BLaER1 treated with 17β-estradiol and CSF1 and Interleukin-3, amounts not matched to agents 10 nM and 100 nM (cell line): ENCODE measurements at regions not wholly inside any gene's neighbourhood (a gene's known extent, or its start where the extent isn't known, plus 50 kb on each side); places are given as distances from the start of the nearest gene placed in this dataset.

Experiments
- H3K27ac ChIP-seq, 11 experiments: shearing (Covaris generic); formaldehyde crosslinking; 2 replicates each; pipeline ENCODE4 v1.8.1; 2022
- H3K27me3 ChIP-seq, 11 experiments: shearing (Covaris generic); formaldehyde crosslinking; 2 replicates each; pipeline ENCODE4 v1.8.1; 2022
- H3K36me3 ChIP-seq, 11 experiments: shearing (Covaris generic); formaldehyde crosslinking; 2 replicates each; pipeline ENCODE4 v1.8.1; 2022
- H3K4me1 ChIP-seq, 10 experiments: shearing (Covaris generic); formaldehyde crosslinking; 2 replicates each; pipeline ENCODE4 v1.8.1; 2022
- H3K4me2 ChIP-seq, 11 experiments: shearing (Covaris generic); formaldehyde crosslinking; 2 replicates each; pipeline ENCODE4 v1.8.1; 2022
- H3K4me3 ChIP-seq, 10 experiments: shearing (Covaris generic); formaldehyde crosslinking; 2 replicates each; pipeline ENCODE4 v1.8.1; 2022
- H3K9ac ChIP-seq, 11 experiments: shearing (Covaris generic); formaldehyde crosslinking; 2 replicates each; pipeline ENCODE4 v1.8.1; 2022
- H3K9me3 ChIP-seq, 11 experiments: shearing (Covaris generic); formaldehyde crosslinking; replicated peaks in 1 of 11; 2 replicates each; pipeline ENCODE4 v1.8.1; 2022
- H4K20me1 ChIP-seq, 11 experiments: shearing (Covaris generic); formaldehyde crosslinking; 2 replicates each; pipeline ENCODE4 v1.8.1; 2022
- Cebpa-rat ChIP-seq, 11 experiments: shearing (Covaris generic); IDR thresholded peaks; 2 replicates each; pipeline ENCODE4 v1.8.1; 2022

GRCh38 chr18:45324101-45324494 is 291.2 kb upstream of the SLC14A2 start:
- Histone ChIP-seq H4K20me1 (no peaks in the 10 kb centered on the region), H3K36me3 (no peaks in the 10 kb centered on the region), H3K9ac (no peak overlapping the region), H3K4me3 (no peak overlapping the region), H3K9me3 (no peaks in the 10 kb centered on the region), H3K27me3 (no peaks in the 10 kb centered on the region), H3K27ac (no peak overlapping the region), H3K4me2 (no peak overlapping the region), H3K4me1 (0 out of 20 replicates have a peak, but pooled peaks cover 0 to 5% (median 0%) of the 10 kb centered on the region in 10 experiments)
- no peak for TF ChIP-seq Cebpa-rat (IDR thresholded peaks at IDR 0.05)

GRCh38 chr18:45324495-45325113 is 290.7 kb upstream of the SLC14A2 start:
- Histone ChIP-seq H3K27ac (no peak overlapping the region), H3K9me3 (no peaks in the 10 kb centered on the region), H4K20me1 (no peaks in the 10 kb centered on the region), H3K27me3 (no peaks in the 10 kb centered on the region), H3K9ac (no peak overlapping the region), H3K4me2 (no peak overlapping the region), H3K4me3 (no peak overlapping the region), H3K36me3 (no peaks in the 10 kb centered on the region), H3K4me1 (0 out of 20 replicates have a peak, but pooled peaks cover 0 to 5% (median 0%) of the 10 kb centered on the region in 10 experiments)
- no peak for TF ChIP-seq Cebpa-rat (IDR thresholded peaks at IDR 0.05)

DNA sequence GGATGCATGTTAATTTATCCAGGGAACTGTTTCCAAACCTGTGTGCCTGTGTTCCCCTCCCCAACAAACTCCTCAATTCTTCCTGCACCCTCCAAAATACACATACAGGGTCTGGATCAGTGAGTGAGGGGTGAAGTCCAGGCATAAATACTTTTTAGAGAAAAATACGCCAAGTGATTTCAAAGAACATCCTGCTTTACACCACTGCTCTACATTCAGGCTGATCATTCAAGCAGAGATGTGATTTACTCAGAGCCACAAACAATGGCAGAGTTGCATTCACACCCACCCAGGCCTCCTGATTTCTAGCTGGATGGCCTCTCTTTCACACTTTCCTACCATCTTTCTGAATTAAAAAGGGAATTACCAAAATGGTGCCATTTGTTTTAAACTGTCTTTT is 289.5 kb upstream of the SLC14A2 start:
- Histone ChIP-seq H3K36me3 (no peaks in the 10 kb centered on the region), H4K20me1 (no peaks in the 10 kb centered on the region), H3K4me3 (no peak overlapping the region), H3K9me3 (no peaks in the 10 kb centered on the region), H3K27me3 (no peaks in the 10 kb centered on the region), H3K4me2 (no peak overlapping the region), H3K9ac (no peak overlapping the region), H3K27ac (no peak overlapping the region), H3K4me1 (0 out of 20 replicates have a peak, but pooled peaks cover 0 to 5% (median 0%) of the 10 kb centered on the region in 10 experiments)
- no peak for TF ChIP-seq Cebpa-rat (IDR thresholded peaks at IDR 0.05)

GRCh38 chr18:45326505-45326904 is 288.8 kb upstream of the SLC14A2 start:
- 0 out of 20 replicates have a peak, but pooled peaks cover 0 to 5% (median 0%) of the 10 kb centered on the region in 10 experiments for H3K4me1 ChIP-seq
- TF ChIP-seq Cebpa-rat (IDR thresholded peaks at IDR 0.05): no peak
- no peak overlapping the region for H3K9ac ChIP-seq
- H4K20me1 ChIP-seq: no peaks in the 10 kb centered on the region
- no peak overlapping the region for H3K4me2 ChIP-seq
- no peaks in the 10 kb centered on the region for H3K9me3 ChIP-seq
- no peaks in the 10 kb centered on the region for H3K27me3 ChIP-seq
- no peak overlapping the region for H3K27ac ChIP-seq
- H3K4me3 ChIP-seq: no peak overlapping the region
- H3K36me3 ChIP-seq: no peaks in the 10 kb centered on the region

DNA sequence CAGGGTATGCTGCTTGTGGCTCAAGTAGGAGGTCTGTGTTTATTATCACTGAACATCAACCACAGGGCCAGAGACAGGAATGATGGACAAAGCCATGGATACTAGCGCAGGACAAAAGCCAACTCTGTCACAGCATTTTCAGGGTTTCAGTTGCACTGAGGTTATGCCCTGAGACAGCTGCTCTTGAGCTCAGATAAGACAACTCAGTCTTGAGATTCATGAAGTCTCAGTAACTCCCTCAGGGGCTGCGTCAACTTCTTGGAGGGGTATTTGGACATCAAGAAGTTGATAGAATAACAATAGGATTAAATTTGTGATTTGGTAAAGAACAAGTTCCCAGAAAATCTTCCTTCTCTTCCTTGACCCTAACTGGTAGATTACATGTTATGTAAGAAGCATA is 287.0 kb upstream of the SLC14A2 start:
- H3K4me3 ChIP-seq: no peak overlapping the region
- TF ChIP-seq Cebpa-rat (IDR thresholded peaks at IDR 0.05): no peak
- no peaks in the 10 kb centered on the region for H3K36me3 ChIP-seq

DNA sequence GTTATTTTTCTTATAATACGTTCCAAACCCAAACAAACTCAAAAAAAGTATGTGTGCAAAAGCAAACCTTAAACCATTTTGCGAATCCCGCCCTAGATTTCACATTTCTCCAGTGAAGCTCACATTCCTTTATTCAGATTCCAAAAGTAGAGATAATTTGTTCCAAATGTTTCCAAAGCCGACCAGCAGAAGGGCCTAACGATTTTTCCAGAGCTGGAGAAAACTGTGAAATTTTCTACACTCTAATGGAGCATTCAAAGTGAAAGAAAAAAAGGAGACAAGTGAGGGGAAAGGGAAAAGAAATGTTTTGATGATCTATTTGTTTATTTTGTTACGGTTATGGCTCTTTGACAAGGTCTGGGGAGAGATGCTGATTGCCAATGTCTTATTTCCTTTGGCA is 286.5 kb upstream of the SLC14A2 start:
- Histone ChIP-seq H3K9ac (no peak overlapping the region), H3K36me3 (no peaks in the 10 kb centered on the region), H3K27me3 (no peaks in the 10 kb centered on the region), H4K20me1 (no peaks in the 10 kb centered on the region), H3K27ac (no peak overlapping the region), H3K4me2 (no peak overlapping the region), H3K4me3 (no peak overlapping the region), H3K4me1 (peaks cover 0 to 11% (median 0%) of the 10 kb centered on the region in 10 experiments; a peak in 4 of 20 replicates), H3K9me3 (no peaks in the 10 kb centered on the region)
- TF ChIP-seq Cebpa-rat (IDR thresholded peaks at IDR 0.05): no peak

More for the DNA sequence above, 287.0 kb upstream of the SLC14A2 start:
- Histone ChIP-seq H3K4me1 (peaks cover 0 to 9% (median 0%) of the 10 kb centered on the region in 10 experiments; a peak in 4 of 20 replicates), H4K20me1 (no peaks in the 10 kb centered on the region), H3K4me2 (no peak overlapping the region), H3K9me3 (no peaks in the 10 kb centered on the region), H3K27me3 (no peaks in the 10 kb centered on the region), H3K27ac (no peak overlapping the region), H3K9ac (no peak overlapping the region)

- H3K9me3 ChIP-seq: no peaks in the 10 kb centered on the region
- peaks cover 0 to 16% (median 1%) of the 10 kb centered on the region in 10 experiments; a peak in 6 of 20 replicates for H3K4me1 ChIP-seq
- no peak overlapping the region for H3K4me2 ChIP-seq
- no peak overlapping the region for H3K4me3 ChIP-seq
- TF ChIP-seq Cebpa-rat (IDR thresholded peaks at IDR 0.05): no peak
- H3K27ac ChIP-seq: no peak overlapping the region
- no peaks in the 10 kb centered on the region for H3K36me3 ChIP-seq
- H3K9ac ChIP-seq: no peak overlapping the region
- H3K27me3 ChIP-seq: no peaks in the 10 kb centered on the region
- no peaks in the 10 kb centered on the region for H4K20me1 ChIP-seq
Observed at GRCh38 chr18:45329316-45329715, 286.0 kb upstream of the SLC14A2 start.

GRCh38 chr18:45330170-45330594 is 285.1 kb upstream of the SLC14A2 start:
- no peaks in the 10 kb centered on the region for H3K36me3 ChIP-seq
- H3K9me3 ChIP-seq: no peaks in the 10 kb centered on the region
- H3K27ac ChIP-seq: no peak overlapping the region
- H3K4me1 ChIP-seq: peaks cover 0 to 25% (median 2%) of the 10 kb centered on the region in 10 experiments; a peak in 6 of 20 replicates
- H3K27me3 ChIP-seq: no peaks in the 10 kb centered on the region
- no peaks in the 10 kb centered on the region for H4K20me1 ChIP-seq
- no peak for TF ChIP-seq Cebpa-rat (IDR thresholded peaks at IDR 0.05)
- no peak overlapping the region for H3K4me2 ChIP-seq
- H3K4me3 ChIP-seq: no peak overlapping the region
- H3K9ac ChIP-seq: no peak overlapping the region

DNA sequence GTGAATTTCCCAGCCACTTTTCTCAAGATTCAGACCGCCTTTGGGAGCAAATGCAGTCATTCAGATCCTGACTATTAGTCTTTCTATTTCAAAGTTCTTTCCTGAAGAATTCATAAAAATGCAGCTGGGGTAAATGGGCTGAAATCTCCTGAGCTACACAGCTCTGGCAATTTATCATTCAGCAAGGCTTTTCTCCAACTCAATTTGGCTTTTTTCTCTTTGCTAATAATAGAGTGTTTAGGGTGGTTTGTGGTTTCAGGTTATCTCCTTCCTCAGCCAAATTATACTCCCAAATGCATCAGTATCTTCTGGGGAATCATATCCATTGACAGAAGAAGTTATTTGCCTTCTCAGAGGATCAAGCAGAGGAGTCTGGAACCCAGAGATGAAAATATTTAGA is 282.4 kb upstream of the SLC14A2 start:
- H3K4me1 ChIP-seq: peaks cover 0 to 26% (median 2%) of the 10 kb centered on the region in 10 experiments; a peak in 6 of 20 replicates
- no peak overlapping the region; a peak in 1 of 22 replicates for H3K27ac ChIP-seq
- no peak for TF ChIP-seq Cebpa-rat (IDR thresholded peaks at IDR 0.05)
- no peaks in the 10 kb centered on the region for H3K9me3 ChIP-seq
- H3K4me3 ChIP-seq: no peak overlapping the region
- H3K4me2 ChIP-seq: peak overlapping the region in 2 of 11 experiments; percentile 13 to 37; a peak in 1 of 22 replicates
- H4K20me1 ChIP-seq: no peaks in the 10 kb centered on the region
- no peaks in the 10 kb centered on the region for H3K36me3 ChIP-seq
- H3K27me3 ChIP-seq: no peaks in the 10 kb centered on the region
- H3K9ac ChIP-seq: no peak overlapping the region

DNA sequence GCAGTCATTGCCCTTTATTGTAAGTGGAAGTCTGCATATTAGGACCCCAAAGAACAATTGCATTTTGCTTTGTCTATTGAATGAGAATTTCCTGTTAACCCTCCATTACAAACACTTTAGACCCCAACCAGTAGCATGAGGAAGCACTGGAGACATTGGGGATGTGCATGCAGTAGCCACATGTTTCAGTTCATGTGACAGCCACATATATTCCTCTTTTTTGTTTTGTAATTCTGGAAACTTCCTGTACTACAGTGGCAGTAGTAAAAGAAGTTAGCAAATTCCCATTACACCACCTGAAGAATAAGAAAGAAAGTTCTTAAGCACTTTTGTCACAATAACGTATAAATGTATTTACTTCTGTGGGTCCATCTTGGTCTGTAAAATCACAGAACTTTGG is 281.1 kb upstream of the SLC14A2 start:
- no peak for TF ChIP-seq Cebpa-rat (IDR thresholded peaks at IDR 0.05)
- Histone ChIP-seq H3K4me3 (no peak overlapping the region), H3K9ac (no peak overlapping the region), H3K27ac (peak overlapping the region in 2 of 11 experiments; percentile 43 to 46; a peak in 2 of 22 replicates), H3K36me3 (no peaks in the 10 kb centered on the region), H3K27me3 (no peaks in the 10 kb centered on the region), H3K4me2 (peak overlapping the region in 2 of 11 experiments; percentile 68 to 86; a peak in 3 of 22 replicates), H4K20me1 (no peaks in the 10 kb centered on the region), H3K9me3 (no peaks in the 10 kb centered on the region), H3K4me1 (peaks cover 0 to 26% (median 2%) of the 10 kb centered on the region in 10 experiments; a peak in 6 of 20 replicates)
